HG03439 (cell line): ENCODE measurements at regions not wholly inside any gene's neighbourhood (a gene's known extent, or its start where the extent isn't known, plus 50 kb on each side); places are given as distances from the start of the nearest gene placed in this dataset.
"Not testable (repeated sequence)": the region's sequence is repeated elsewhere in the genome, so short reads cannot be mapped to it uniquely, and the experiment has no call there.

ENCODE experiments used
- ATAC-seq: cut with Tn5 transposase; IDR thresholded peaks from one replicate; pipeline ENCODE4 v1.9.1; 2021; ENCODE audit warnings: mild to moderate bottlenecking, moderate library complexity; ENCODE audit not compliant: unreplicated experiment

- no peak for ATAC-seq
Observed at GRCh38 chr13:30816736-30817135, 81.4 kb downstream of the ALOX5AP start.

- no peak for ATAC-seq
Observed at GRCh38 chr13:30818323-30818960, 83.1 kb downstream of the ALOX5AP start.

GRCh38 chr13:30819136-30819888 is 84.0 kb downstream of the ALOX5AP start:
- no peak for ATAC-seq

GRCh38 chr13:30821421-30821820 is 84.7 kb upstream of the MEDAG start:
- ATAC-seq: no peak

- no peak for ATAC-seq
Observed at GRCh38 chr13:30824651-30825050, 81.4 kb upstream of the MEDAG start.

GRCh38 chr13:30826911-30827577 is 79.0 kb upstream of the MEDAG start:
- ATAC-seq: no peak

GRCh38 chr13:30827578-30827925 is 78.5 kb upstream of the MEDAG start:
- ATAC-seq: no peak

GRCh38 chr13:30829145-30829832 is 76.8 kb upstream of the MEDAG start:
- no peak for ATAC-seq

- ATAC-seq: no peak
Observed at GRCh38 chr13:30829833-30830637, 76.0 kb upstream of the MEDAG start.

GRCh38 chr13:30830638-30830965 is 75.5 kb upstream of the MEDAG start:
- ATAC-seq: no peak

- no peak for ATAC-seq
Observed at GRCh38 chr13:30831515-30831914, 74.6 kb upstream of the MEDAG start.

- no peak for ATAC-seq
Observed at GRCh38 chr13:30832377-30832776, 73.7 kb upstream of the MEDAG start.

GRCh38 chr13:30832845-30833332 is 73.2 kb upstream of the MEDAG start:
- no peak for ATAC-seq

- ATAC-seq: no peak
Observed at GRCh38 chr13:30835442-30835841, 70.6 kb upstream of the MEDAG start.

GRCh38 chr13:30837227-30838159 is 68.6 kb upstream of the MEDAG start:
- ATAC-seq: no peak

GRCh38 chr13:30839636-30840035 is 66.4 kb upstream of the MEDAG start:
- ATAC-seq: not testable (repeated sequence)

GRCh38 chr13:30840515-30840914 is 65.6 kb upstream of the MEDAG start:
- ATAC-seq: no peak

GRCh38 chr13:30841154-30841553 is 64.9 kb upstream of the MEDAG start:
- no peak for ATAC-seq

- ATAC-seq: no peak
Observed at GRCh38 chr13:30843548-30843947, 62.5 kb upstream of the MEDAG start.
